Liver (tissue), 8 donors: ENCODE measurements at regions not wholly inside any gene's neighbourhood (a gene's known extent, or its start where the extent isn't known, plus 50 kb on each side); places are given as distances from the start of the nearest gene placed in this dataset.

Experiments
- DNase-seq: peaks from one replicate; pipeline ENCODE4 v3.0.0-alpha.2; 2017; ENCODE audit warnings: low spot score
- H3K27ac ChIP-seq, 2 donors: one replicate each; pipeline ENCODE4 v1.7.0; 2013; ENCODE audit warnings: inconsistent platforms in 2 of 2, low read length in 2 of 2, control low read depth in 1 of 2, low read depth in 1 of 2, mild to moderate bottlenecking in 1 of 2
- H3K27me3 ChIP-seq, 4 donors: one replicate each; pipeline versions ENCODE4 v1.6.1 to v1.7.0; 2013; ENCODE audit warnings: low read length in 3 of 4, inconsistent platforms in 1 of 4, mild to moderate bottlenecking in 1 of 4, moderate library complexity in 1 of 4; ENCODE audit not compliant: control insufficient read depth in 4 of 4, insufficient read depth in 4 of 4
- H3K36me3 ChIP-seq, 4 donors: one replicate each; pipeline versions ENCODE4 v1.6.1 to v1.7.0; 2013; ENCODE audit warnings: low read length in 3 of 4, mild to moderate bottlenecking in 3 of 4, low read depth in 1 of 4, moderate library complexity in 1 of 4; ENCODE audit not compliant: control insufficient read depth in 4 of 4, insufficient read depth in 3 of 4
- H3K4me1 ChIP-seq, 4 donors: one replicate each; pipeline versions ENCODE4 v1.6.1 to v1.7.0; 2013; ENCODE audit warnings: low read length in 3 of 4, mild to moderate bottlenecking in 3 of 4, moderate library complexity in 1 of 4; ENCODE audit not compliant: control insufficient read depth in 4 of 4, insufficient read depth in 4 of 4
- H3K4me3 ChIP-seq, 3 donors: one replicate each; pipeline versions ENCODE4 v1.6.1 to v1.7.0; 2013; ENCODE audit warnings: low read length in 3 of 3, control low read depth in 1 of 3, low read depth in 1 of 3, mild to moderate bottlenecking in 1 of 3
- H3K9ac ChIP-seq, 2 donors: one replicate each; pipeline ENCODE4 v1.7.0; 2013; ENCODE audit warnings: low read length in 2 of 2, mild to moderate bottlenecking in 2 of 2, moderate library complexity in 2 of 2, control low read depth in 1 of 2, low read depth in 1 of 2
- H3K9me3 ChIP-seq, 4 donors: one replicate each; pipeline versions ENCODE4 v1.6.1 to v1.7.0; 2013; ENCODE audit warnings: low read length in 3 of 4; ENCODE audit not compliant: control insufficient read depth in 4 of 4
- CTCF ChIP-seq: fragments of 150-350 bp; IDR thresholded peaks from 2 replicates; pipeline ENCODE4 v1.5.1; 2017; ENCODE audit warnings: improper control_type of control experiment, low read depth, low read length; ENCODE audit not compliant: missing input control
- EGR1 ChIP-seq, 2 donors: IDR thresholded peaks; 2 replicates each; pipeline ENCODE4 v1.6.1; 2016 to 2018; ENCODE audit warnings: antibody characterized with exemption in 2 of 2, low read depth in 2 of 2
- FOXA1 ChIP-seq: IDR thresholded peaks from 2 replicates; pipeline ENCODE4 v1.6.1; 2016; ENCODE audit warnings: antibody characterized with exemption
- FOXA2 ChIP-seq: IDR thresholded peaks from 2 replicates; pipeline ENCODE4 v1.6.1; 2016; ENCODE audit warnings: antibody characterized with exemption
- GABPA ChIP-seq, 2 donors: IDR thresholded peaks in 1 of 2; conservative IDR thresholded peaks in 1 of 2; 2 replicates each; pipeline ENCODE4 v1.6.1; 2016; ENCODE audit warnings: antibody characterized with exemption in 2 of 2, mild to moderate bottlenecking in 1 of 2, moderate library complexity in 1 of 2
- HNF4A ChIP-seq, 2 donors: conservative IDR thresholded peaks; 2 replicates each; pipeline ENCODE4 v1.6.1; 2016; ENCODE audit warnings: antibody characterized with exemption in 2 of 2, mild to moderate bottlenecking in 2 of 2
- HNF4G ChIP-seq: IDR thresholded peaks from 2 replicates; pipeline ENCODE4 v1.6.1; 2016; ENCODE audit warnings: antibody characterized with exemption
- MAX ChIP-seq: IDR thresholded peaks from 2 replicates; pipeline ENCODE4 v1.6.1; 2016; ENCODE audit warnings: antibody characterized with exemption
- NR2F2 ChIP-seq: IDR thresholded peaks from 2 replicates; pipeline ENCODE4 v1.6.1; 2016; ENCODE audit warnings: antibody characterized with exemption
- RAD21 ChIP-seq, 2 donors: IDR thresholded peaks; 2 replicates each; pipeline ENCODE4 v1.6.1; 2016; ENCODE audit warnings: antibody characterized with exemption in 2 of 2, mild to moderate bottlenecking in 2 of 2
- REST ChIP-seq: IDR thresholded peaks from 2 replicates; pipeline ENCODE4 v1.6.1; 2016; ENCODE audit warnings: antibody characterized with exemption, mild to moderate bottlenecking
- RXRA ChIP-seq, 2 donors: IDR thresholded peaks; 2 replicates each; pipeline ENCODE4 v1.6.1; 2017 to 2018; ENCODE audit warnings: antibody characterized with exemption in 2 of 2, mild to moderate bottlenecking in 1 of 2
- SP1 ChIP-seq: IDR thresholded peaks from 2 replicates; pipeline ENCODE4 v1.6.1; 2018; ENCODE audit warnings: antibody characterized with exemption, mild to moderate bottlenecking
- YY1 ChIP-seq: IDR thresholded peaks from 2 replicates; pipeline ENCODE4 v1.6.1; 2016; ENCODE audit warnings: antibody characterized with exemption, mild to moderate bottlenecking
- ZBTB33 ChIP-seq: IDR thresholded peaks from 2 replicates; pipeline ENCODE4 v1.6.1; 2016; ENCODE audit warnings: antibody characterized with exemption
- WGBS: extraction: QIAGEN DNeasy Blood & Tissue Kit; methylation state at CpG from one replicate; pipeline ENCODE4 v1.1.7; 2013; 5-methylcytosine and 5-hydroxymethylcytosine counted together
- donor health status: healthy.
- donor health status: healthy.
- donor health status: healthy.
- donor health status: healthy.
- donor health status: healthy.

- no peak overlapping the region for H3K4me3 ChIP-seq
- H3K9me3 ChIP-seq: no peaks in the 10 kb centered on the region
- no peaks in the 10 kb centered on the region for H3K4me1 ChIP-seq
- WGBS: 95% methylated on average over 1 of the region's 1 CpG
- no peak for TF ChIP-seq RXRA (IDR thresholded peaks at IDR 0.05)
- TF ChIP-seq ZBTB33: no peak
- no peak for TF ChIP-seq YY1
- no peak for TF ChIP-seq NR2F2
- no peak for TF ChIP-seq FOXA2
- TF ChIP-seq SP1: no peak
- H3K27me3 ChIP-seq: no peaks in the 10 kb centered on the region
- no peak overlapping the region for H3K9ac ChIP-seq
- no peak overlapping the region for H3K27ac ChIP-seq
- no peaks in the 10 kb centered on the region for H3K36me3 ChIP-seq
- no peak for DNase-seq
Observed at GRCh38 chr13:21852043-21852442, 181.2 kb downstream of the FGF9 start.

GRCh38 chr13:21853779-21854178 lies 182.9 kb downstream of the FGF9 start:
- WGBS: 86% methylated on average over 1 of the region's 1 CpG
- H3K4me3 ChIP-seq: no peak overlapping the region
- no peaks in the 10 kb centered on the region for H3K36me3 ChIP-seq
- no peaks in the 10 kb centered on the region for H3K27me3 ChIP-seq
- no peak for DNase-seq
- TF ChIP-seq HNF4A (conservative IDR thresholded peaks at IDR 0.05) (no peak), YY1 (no peak), GABPA (IDR thresholded peaks at IDR 0.05 in 1 of 2, conservative IDR thresholded peaks at IDR 0.05 in 1 of 2) (no peak), REST (no peak), HNF4G (no peak), ZBTB33 (no peak), RXRA (IDR thresholded peaks at IDR 0.05) (no peak), NR2F2 (no peak), SP1 (no peak), FOXA2 (no peak), FOXA1 (no peak), EGR1 (IDR thresholded peaks at IDR 0.05; ENCODE audit: low read depth in 2 of 2) (no peak), MAX (no peak), RAD21 (IDR thresholded peaks at IDR 0.05) (no peak), CTCF (no peak)
- no peaks in the 10 kb centered on the region for H3K9me3 ChIP-seq
- H3K9ac ChIP-seq: no peak overlapping the region
- H3K4me1 ChIP-seq: no peaks in the 10 kb centered on the region
- no peak overlapping the region for H3K27ac ChIP-seq
